Activated CD4-positive, alpha-beta T cell treated with anti-CD3 and anti-CD28 coated beads, Interleukin-2, amount 50 U/mL, for 1 hour (primary cell): ENCODE measurements at regions not wholly inside any gene's neighbourhood (a gene's known extent, or its start where the extent isn't known, plus 50 kb on each side); places are given as distances from the start of the nearest gene placed in this dataset.

Source experiments
- DNase-seq: peaks from one replicate; pipeline ENCODE4 v3.0.0-alpha.2; 2020

- DNase-seq: no peak
These were observed 146.7 kb upstream of the SMIM21 start for GRCh38 chr18:75574187-75574586.

GRCh38 chr18:75563150-75563549 is 135.6 kb upstream of the SMIM21 start:
- no peak for DNase-seq

- DNase-seq: no peak
These were observed 134.7 kb upstream of the SMIM21 start for GRCh38 chr18:75562216-75562615.

GRCh38 chr18:75558790-75559189 is 131.3 kb upstream of the SMIM21 start:
- no peak for DNase-seq

GRCh38 chr18:75556841-75557240 is 129.3 kb upstream of the SMIM21 start:
- DNase-seq: no peak

GRCh38 chr18:75554644-75555185 is 127.2 kb upstream of the SMIM21 start:
- no peak for DNase-seq

GRCh38 chr18:75554176-75554575 is 126.7 kb upstream of the SMIM21 start:
- no peak for DNase-seq

GRCh38 chr18:75553021-75553420 is 125.5 kb upstream of the SMIM21 start:
- no peak for DNase-seq

GRCh38 chr18:75551071-75551470 is 123.6 kb upstream of the SMIM21 start:
- DNase-seq: no peak

- no peak for DNase-seq
These were observed 120.9 kb upstream of the SMIM21 start for GRCh38 chr18:75548353-75548905.

GRCh38 chr18:75546964-75547363 is 119.5 kb upstream of the SMIM21 start:
- no peak for DNase-seq

GRCh38 chr18:75545189-75545588 is 117.7 kb upstream of the SMIM21 start:
- DNase-seq: no peak

GRCh38 chr18:75544496-75544895 is 117.0 kb upstream of the SMIM21 start:
- DNase-seq: no peak

GRCh38 chr18:75544051-75544481 is 116.6 kb upstream of the SMIM21 start:
- no peak for DNase-seq

- no peak for DNase-seq
These were observed 111.2 kb upstream of the SMIM21 start for GRCh38 chr18:75538727-75539126.

- no peak for DNase-seq
These were observed 106.4 kb upstream of the SMIM21 start for GRCh38 chr18:75533950-75534349.

- DNase-seq: no peak
These were observed 105.7 kb upstream of the SMIM21 start for GRCh38 chr18:75533209-75533608.

GRCh38 chr18:75531851-75532459 is 104.5 kb upstream of the SMIM21 start:
- no peak for DNase-seq

- DNase-seq: no peak
These were observed 103.8 kb upstream of the SMIM21 start for GRCh38 chr18:75531212-75531850.

- no peak for DNase-seq
These were observed 103.2 kb upstream of the SMIM21 start for GRCh38 chr18:75530566-75531211.

- no peak for DNase-seq
These were observed 102.6 kb upstream of the SMIM21 start for GRCh38 chr18:75530118-75530517.

- no peak for DNase-seq
These were observed 101.9 kb upstream of the SMIM21 start for GRCh38 chr18:75529394-75529793.

GRCh38 chr18:75527848-75528685 is 100.6 kb upstream of the SMIM21 start:
- no peak for DNase-seq
